Endothelial cell of umbilical vein (primary cell): ENCODE measurements at regions not wholly inside any gene's neighbourhood (a gene's known extent, or its start where the extent isn't known, plus 50 kb on each side); places are given as distances from the start of the nearest gene placed in this dataset.

ENCODE experiments used
- BruUV-seq: library from RNA; stranded (reverse); fragments of 400-500 nt; replicated peaks from 2 replicates; lab custom pipeline; 2021; lab: Mats Ljungman, UMichigan
- CTCF ChIA-PET: fragments of 300-600, 350-600 bp; sonication (Branson Sonifier 250); formaldehyde crosslinking; loops from one replicate; lab custom pipeline; 2021; ENCODE audit warnings: antibody characterized with exemption, inconsistent platforms; lab: Charles Lee
- POLR2A ChIA-PET: fragments of 300-600, 350-600 bp; sonication (Branson Sonifier 250); formaldehyde crosslinking; loops from one replicate; lab custom pipeline; 2021; ENCODE audit warnings: antibody characterized with exemption, inconsistent platforms; lab: Charles Lee
- DNase-seq: peaks from one replicate; pipeline ENCODE4 v3.0.0-alpha.2; 2011; ENCODE audit warnings: low read depth, low spot score
- FAIRE-seq: peaks from 2 replicates; lab custom pipeline; 2011; peaks lifted over from hg19 to GRCh38; lab: Jason Lieb, UNC
- H2AFZ ChIP-seq: 2 replicates; pipeline ENCODE4 v1.6.0; 2012; ENCODE audit warnings: low read depth, low read length, control low read depth, inconsistent platforms
- H3K27ac ChIP-seq: 2 replicates; pipeline ENCODE4 v1.5.1; 2011; ENCODE audit warnings: low read depth, mild to moderate bottlenecking, control low read depth, low read length, moderate library complexity; ENCODE audit not compliant: insufficient read depth
- H3K27me3 ChIP-seq, 2 experiments: 2 replicates each; pipeline versions ENCODE4 v1.6.0 to v1.6.1; 2011; ENCODE audit warnings: low read length in 2 of 2, mixed read lengths in 1 of 2; ENCODE audit not compliant: control insufficient read depth in 2 of 2, insufficient read depth in 2 of 2
- H3K36me3 ChIP-seq, 2 experiments: 2 replicates in 1 of 2; 3 replicates in 1 of 2; pipeline ENCODE4 v1.5.1; 2011; ENCODE audit warnings: low read length in 2 of 2, mild to moderate bottlenecking in 1 of 2, moderate library complexity in 1 of 2; ENCODE audit not compliant: control insufficient read depth in 2 of 2, insufficient read depth in 2 of 2; ENCODE audit errors: extremely low read depth in 1 of 2
- H3K4me1 ChIP-seq: 3 replicates; pipeline ENCODE4 v1.5.1; 2011; ENCODE audit warnings: mild to moderate bottlenecking, low read length; ENCODE audit not compliant: control insufficient read depth, insufficient read depth; ENCODE audit errors: extremely low read depth
- H3K4me2 ChIP-seq: 2 replicates; pipeline ENCODE4 v1.6.1; 2011; ENCODE audit warnings: low read length, control low read depth, mixed read lengths; ENCODE audit not compliant: insufficient read depth
- H3K4me3 ChIP-seq, 3 experiments: fragments of 200-600 bp in 1 of 3; sonication (generic), shearing (Covaris generic) in 1 of 3; replicated peaks in 1 of 3; 2 replicates each; pipeline ENCODE4 v1.5.1; 2011 to 2016; ENCODE audit warnings: control low read depth in 3 of 3, low read length in 3 of 3, mild to moderate bottlenecking in 2 of 3, inconsistent platforms in 1 of 3, low read depth in 1 of 3, moderate library complexity in 1 of 3; ENCODE audit not compliant: insufficient read depth in 1 of 3
- H3K79me2 ChIP-seq: 2 replicates; pipeline ENCODE4 v1.6.0; 2012; ENCODE audit warnings: low read length, inconsistent platforms; ENCODE audit not compliant: control insufficient read depth, insufficient read depth
- H3K9ac ChIP-seq: replicated peaks from 2 replicates; pipeline ENCODE3; 2011; ENCODE audit warnings: low read length, control low read depth; ENCODE audit not compliant: insufficient read depth; ENCODE audit errors: extremely low read depth
- H3K9me1 ChIP-seq: replicated peaks from 3 replicates; pipeline ENCODE4 v1.6.0; 2011; ENCODE audit warnings: mild to moderate bottlenecking, low read length; ENCODE audit not compliant: control insufficient read depth, insufficient read depth; ENCODE audit errors: extremely low read depth
- H3K9me3 ChIP-seq: replicated peaks from 2 replicates; pipeline ENCODE4 v1.5.1; 2012; ENCODE audit warnings: low read length, inconsistent platforms; ENCODE audit not compliant: control insufficient read depth, insufficient read depth
- H4K20me1 ChIP-seq: replicated peaks from 2 replicates; pipeline ENCODE3; 2011; ENCODE audit warnings: mild to moderate bottlenecking, low read length; ENCODE audit not compliant: control insufficient read depth, insufficient read depth; ENCODE audit errors: extremely low read depth
- EZH2 ChIP-seq: IDR thresholded peaks from 2 replicates; pipeline ENCODE4 v1.6.1; 2012; ENCODE audit warnings: borderline replicate concordance, low read depth, mild to moderate bottlenecking, moderate library complexity, low read length, inconsistent platforms; ENCODE audit not compliant: severe bottlenecking
- FOS ChIP-seq: IDR thresholded peaks from 2 replicates; pipeline ENCODE4 v1.6.1; 2011; ENCODE audit warnings: mild to moderate bottlenecking, low read length, moderate library complexity, borderline replicate concordance; ENCODE audit not compliant: insufficient read depth
- GATA2 ChIP-seq: IDR thresholded peaks from 2 replicates; pipeline ENCODE4 v1.7.0; 2011; ENCODE audit warnings: low read depth, mild to moderate bottlenecking, moderate library complexity, mixed read lengths, low read length; ENCODE audit not compliant: insufficient read length, insufficient read depth
- JUN ChIP-seq: IDR thresholded peaks from 2 replicates; pipeline ENCODE4 v1.6.1; 2011; ENCODE audit warnings: borderline replicate concordance, low read depth; ENCODE audit not compliant: insufficient read length, insufficient read depth
- MYC ChIP-seq: IDR thresholded peaks from one replicate; pipeline ENCODE4 v1.6.1; 2011; ENCODE audit warnings: mild to moderate bottlenecking, low read depth, low read length
- POLR2A ChIP-seq: IDR thresholded peaks from 2 replicates; pipeline ENCODE4 v1.6.1; 2012; ENCODE audit warnings: low read depth, mild to moderate bottlenecking, control low read depth, low read length
- POLR2AphosphoS5 ChIP-seq: IDR thresholded peaks from 2 replicates; pipeline ENCODE4 v1.6.1; 2012; ENCODE audit warnings: low read depth, mild to moderate bottlenecking, control low read depth, low read length, moderate library complexity; ENCODE audit not compliant: insufficient read depth
- dilution Hi-C: fragments of 300-500 bp; cut with MboI; formaldehyde crosslinking; loops from one replicate; pipeline ENCODE4 v1.15.0; 2019; ENCODE audit warnings: low sequenced_read_pairs; ENCODE audit not compliant: extremely low pct_ligation_motif_present
- intact Hi-C: fragments of 100-400 bp; cut with micrococcal nuclease; formaldehyde crosslinking; loops from one replicate; pipeline ENCODE4 v1.10.0; 2022
- TF ChIP-seq, protein P1 (sequence below): IDR thresholded peaks from 2 replicates; pipeline ENCODE4 v1.6.1; 2011; ENCODE audit not compliant: insufficient read depth, insufficient read length
- TF ChIP-seq, protein P2 (sequence below), 2 donors: IDR thresholded peaks; 1 replicate in 1 of 2; 2 replicates in 1 of 2; pipeline ENCODE4 v1.5.1; 2011; ENCODE audit warnings: low read length in 2 of 2, mild to moderate bottlenecking in 2 of 2, moderate library complexity in 2 of 2, control low read depth in 1 of 2, inconsistent platforms in 1 of 2, low read depth in 1 of 2; ENCODE audit not compliant: insufficient read depth in 1 of 2; ENCODE audit errors: extremely low read depth in 1 of 2

DNA sequence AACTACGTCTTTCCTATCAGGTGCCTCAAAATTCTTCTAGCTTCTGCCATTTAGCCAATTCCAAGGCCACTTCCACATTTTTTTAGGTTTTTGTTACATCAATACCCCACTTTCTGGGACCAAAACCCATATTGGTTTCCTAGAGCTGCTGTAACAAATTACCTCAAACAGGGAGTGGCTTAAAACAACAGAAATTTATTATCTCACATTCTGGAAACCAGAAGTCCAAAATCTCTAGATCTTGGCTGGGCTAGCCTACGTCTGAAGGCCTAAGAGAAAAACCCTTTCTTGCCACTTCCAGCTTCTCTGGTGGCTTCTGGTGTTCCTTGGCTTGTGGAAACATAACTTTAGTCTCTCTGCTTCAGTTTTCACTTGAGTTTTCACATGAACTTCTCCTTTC is 85.1 kb upstream of the BMPER start:
- peaks cover 2% of the 10 kb centered on the region for H3K4me1 ChIP-seq
- no peaks in the 10 kb centered on the region for H3K27me3 ChIP-seq
- intact Hi-C loops (no loop called here), dilution Hi-C loops (no loop called here)
- H3K9me1 ChIP-seq, result no peaks in the 10 kb centered on the region
- POLR2A ChIA-PET, result no interaction called here
- TF ChIP-seq, protein P1, sequence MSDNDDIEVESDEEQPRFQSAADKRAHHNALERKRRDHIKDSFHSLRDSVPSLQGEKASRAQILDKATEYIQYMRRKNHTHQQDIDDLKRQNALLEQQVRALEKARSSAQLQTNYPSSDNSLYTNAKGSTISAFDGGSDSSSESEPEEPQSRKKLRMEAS, result no peak
- TF ChIP-seq, protein P2, sequence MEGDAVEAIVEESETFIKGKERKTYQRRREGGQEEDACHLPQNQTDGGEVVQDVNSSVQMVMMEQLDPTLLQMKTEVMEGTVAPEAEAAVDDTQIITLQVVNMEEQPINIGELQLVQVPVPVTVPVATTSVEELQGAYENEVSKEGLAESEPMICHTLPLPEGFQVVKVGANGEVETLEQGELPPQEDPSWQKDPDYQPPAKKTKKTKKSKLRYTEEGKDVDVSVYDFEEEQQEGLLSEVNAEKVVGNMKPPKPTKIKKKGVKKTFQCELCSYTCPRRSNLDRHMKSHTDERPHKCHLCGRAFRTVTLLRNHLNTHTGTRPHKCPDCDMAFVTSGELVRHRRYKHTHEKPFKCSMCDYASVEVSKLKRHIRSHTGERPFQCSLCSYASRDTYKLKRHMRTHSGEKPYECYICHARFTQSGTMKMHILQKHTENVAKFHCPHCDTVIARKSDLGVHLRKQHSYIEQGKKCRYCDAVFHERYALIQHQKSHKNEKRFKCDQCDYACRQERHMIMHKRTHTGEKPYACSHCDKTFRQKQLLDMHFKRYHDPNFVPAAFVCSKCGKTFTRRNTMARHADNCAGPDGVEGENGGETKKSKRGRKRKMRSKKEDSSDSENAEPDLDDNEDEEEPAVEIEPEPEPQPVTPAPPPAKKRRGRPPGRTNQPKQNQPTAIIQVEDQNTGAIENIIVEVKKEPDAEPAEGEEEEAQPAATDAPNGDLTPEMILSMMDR (IDR thresholded peaks at IDR 0.05; ENCODE audit: extremely low read depth in 1 of 2, insufficient read depth in 1 of 2, low read depth in 1 of 2, low read length in 2 of 2), result no peak
- no peak for TF ChIP-seq POLR2AphosphoS5
- no peak for TF ChIP-seq POLR2A
- no peak for TF ChIP-seq JUN
- TF ChIP-seq MYC, result no peak
- no peak for TF ChIP-seq EZH2
- H3K9ac ChIP-seq, result no peak overlapping the region
- H4K20me1 ChIP-seq, result no peaks in the 10 kb centered on the region
- CTCF ChIA-PET, result interaction anchor here (1.9 kb wide), 1 partner anchor 361 kb away, joined by 4 read pairs; no protein-coding TSS in a partner anchor
- H3K36me3 ChIP-seq, result no peaks in the 10 kb centered on the region
- DNase-seq (no peak), FAIRE-seq (no peak)
- no peak overlapping the region for H3K4me3 ChIP-seq
- BruUV-seq, result no TSS peak
- no peak overlapping the region for H2AFZ ChIP-seq
- H3K27ac ChIP-seq, result no peak overlapping the region
- H3K4me2 ChIP-seq, result no peak overlapping the region
- no peaks in the 10 kb centered on the region for H3K9me3 ChIP-seq
- H3K79me2 ChIP-seq, result no peaks in the 10 kb centered on the region

DNA sequence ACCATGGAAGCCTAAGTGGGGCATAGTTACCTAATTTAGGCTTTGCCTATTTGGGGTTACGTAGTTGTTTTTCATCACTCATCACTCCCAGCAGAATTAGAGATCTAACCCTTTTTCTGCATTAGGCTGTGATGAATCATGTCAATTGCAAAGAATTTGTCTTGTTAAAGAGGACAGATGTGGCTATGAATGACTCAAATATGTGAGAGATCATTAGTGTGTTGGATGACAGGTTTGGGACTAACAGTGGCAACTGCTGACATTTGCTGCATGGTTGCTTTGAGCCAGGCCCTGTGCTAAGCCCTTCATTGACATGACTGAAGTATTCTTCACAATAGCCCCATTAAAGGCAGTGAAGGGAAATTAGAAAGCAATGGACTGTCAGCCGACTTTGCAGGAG is 83.4 kb upstream of the BMPER start:
- ChIA-PET POLR2A (no interaction called here), CTCF (no interaction called here)
- dilution Hi-C loops (no loop called here), intact Hi-C loops (no loop called here)
- DNase-seq (no peak), FAIRE-seq (no peak)
- Histone ChIP-seq H3K27ac (no peak overlapping the region), H3K9me3 (no peaks in the 10 kb centered on the region), H4K20me1 (no peaks in the 10 kb centered on the region), H3K9me1 (no peaks in the 10 kb centered on the region), H3K4me2 (no peak overlapping the region), H2AFZ (no peak overlapping the region), H3K4me3 (no peak overlapping the region), H3K4me1 (no peaks in the 10 kb centered on the region), H3K9ac (no peak overlapping the region), H3K36me3 (no peaks in the 10 kb centered on the region), H3K79me2 (no peaks in the 10 kb centered on the region), H3K27me3 (no peaks in the 10 kb centered on the region)
- TF ChIP-seq GATA2 (no peak), POLR2AphosphoS5 (no peak), FOS (no peak), EZH2 (no peak), POLR2A (no peak), MYC (no peak), JUN (no peak)
- TF ChIP-seq, protein P2 (IDR thresholded peaks at IDR 0.05; ENCODE audit: extremely low read depth in 1 of 2, insufficient read depth in 1 of 2, low read depth in 1 of 2, low read length in 2 of 2), result no peak
- TF ChIP-seq, protein P1, result no peak
- no TSS peak for BruUV-seq
